ENCODE measurements at regions not wholly inside any gene's neighbourhood (a gene's known extent, or its start where the extent isn't known, plus 50 kb on each side); places are given as distances from the start of the nearest gene placed in this dataset.

DNA sequence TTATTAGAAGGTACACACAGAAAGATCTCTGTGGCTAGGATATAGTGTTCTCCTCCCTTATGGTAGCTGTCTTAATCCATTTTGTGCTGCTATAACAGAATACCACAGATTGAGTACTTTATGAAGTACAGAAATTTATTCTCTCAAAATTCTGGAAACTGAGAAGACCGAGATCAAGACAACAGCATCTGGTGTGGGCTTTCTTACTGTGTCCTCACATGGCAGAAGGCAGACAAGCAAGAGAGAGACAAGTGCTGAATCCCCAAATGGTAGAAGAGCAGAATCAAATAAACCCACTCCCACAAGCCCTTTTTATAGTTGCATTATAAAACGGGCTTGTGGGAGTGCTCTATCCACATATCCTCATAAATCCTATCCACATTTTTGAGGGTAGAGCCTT, 373.1 kb downstream of the GABRG1 start:
- TF ChIP-seq POLR2A (IDR thresholded peaks at IDR 0.05), result no peak
- TF ChIP-seq, protein P1, sequence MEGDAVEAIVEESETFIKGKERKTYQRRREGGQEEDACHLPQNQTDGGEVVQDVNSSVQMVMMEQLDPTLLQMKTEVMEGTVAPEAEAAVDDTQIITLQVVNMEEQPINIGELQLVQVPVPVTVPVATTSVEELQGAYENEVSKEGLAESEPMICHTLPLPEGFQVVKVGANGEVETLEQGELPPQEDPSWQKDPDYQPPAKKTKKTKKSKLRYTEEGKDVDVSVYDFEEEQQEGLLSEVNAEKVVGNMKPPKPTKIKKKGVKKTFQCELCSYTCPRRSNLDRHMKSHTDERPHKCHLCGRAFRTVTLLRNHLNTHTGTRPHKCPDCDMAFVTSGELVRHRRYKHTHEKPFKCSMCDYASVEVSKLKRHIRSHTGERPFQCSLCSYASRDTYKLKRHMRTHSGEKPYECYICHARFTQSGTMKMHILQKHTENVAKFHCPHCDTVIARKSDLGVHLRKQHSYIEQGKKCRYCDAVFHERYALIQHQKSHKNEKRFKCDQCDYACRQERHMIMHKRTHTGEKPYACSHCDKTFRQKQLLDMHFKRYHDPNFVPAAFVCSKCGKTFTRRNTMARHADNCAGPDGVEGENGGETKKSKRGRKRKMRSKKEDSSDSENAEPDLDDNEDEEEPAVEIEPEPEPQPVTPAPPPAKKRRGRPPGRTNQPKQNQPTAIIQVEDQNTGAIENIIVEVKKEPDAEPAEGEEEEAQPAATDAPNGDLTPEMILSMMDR (IDR thresholded peaks at IDR 0.05), result no peak
- no peak for TF ChIP-seq POLR2AphosphoS5 (IDR thresholded peaks at IDR 0.05)
- no peak for TF ChIP-seq EP300 (IDR thresholded peaks at IDR 0.05; ENCODE audit: low read depth)
